ENCODE measurements at regions not wholly inside any gene's neighbourhood (a gene's known extent, or its start where the extent isn't known, plus 50 kb on each side); places are given as distances from the start of the nearest gene placed in this dataset.

DNA sequence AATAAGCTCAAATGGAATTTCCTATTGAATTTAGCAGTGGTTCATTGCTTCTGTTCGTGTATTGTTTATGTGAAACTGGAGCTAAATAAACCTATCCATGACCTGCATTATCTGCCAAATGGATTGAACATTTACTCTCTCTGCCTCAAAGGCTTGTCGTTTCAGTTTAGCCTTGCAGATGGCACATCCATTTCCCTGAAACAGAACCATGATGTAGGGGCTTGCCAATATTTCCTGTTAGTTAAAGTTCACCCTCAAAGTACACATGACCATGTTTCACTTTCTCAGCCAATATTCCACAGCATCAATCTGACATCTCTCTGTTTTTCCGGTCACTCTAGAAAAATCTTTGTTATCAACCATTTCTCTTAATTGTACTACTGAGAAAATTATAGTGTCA lies 545.3 kb downstream of the TAF11L14 start:
- TF ChIP-seq CTCF (IDR thresholded peaks at IDR 0.05) (no peak), POLR2A (IDR thresholded peaks at IDR 0.05) (no peak)

All from breast epithelium (tissue), 3 donors.